Upper lobe of left lung (tissue), 6 donors: ENCODE measurements at regions not wholly inside any gene's neighbourhood (a gene's known extent, or its start where the extent isn't known, plus 50 kb on each side); places are given as distances from the start of the nearest gene placed in this dataset.

ENCODE experiments used
- ATAC-seq, 2 donors: fragments of 200-7000 bp; cut with Tn5 transposase; one replicate each; pipeline ENCODE4 v1.9.1; 2022; ENCODE audit warnings: mild to moderate bottlenecking in 2 of 2, moderate library complexity in 2 of 2; ENCODE audit not compliant: low FRiP score in 2 of 2
- DNase-seq, 2 donors: peaks; one replicate each; pipeline ENCODE4 v3.0.0-alpha.2; 2019 to 2020
- H3K27ac ChIP-seq, 4 donors: fragments of 200-600 bp; sonication (generic); one replicate each; pipeline ENCODE4 v1.5.1; 2016 to 2019
- H3K27me3 ChIP-seq, 4 donors: fragments of 200-600 bp; sonication (generic); one replicate each; pipeline ENCODE4 v1.5.1; 2017 to 2019
- H3K36me3 ChIP-seq, 4 donors: fragments of 200-600 bp; sonication (generic); one replicate each; pipeline ENCODE4 v1.5.1; 2016 to 2019
- H3K4me1 ChIP-seq, 4 donors: fragments of 200-600 bp; sonication (generic); one replicate each; pipeline ENCODE4 v1.5.1; 2018 to 2019
- H3K4me3 ChIP-seq, 4 donors: fragments of 200-600 bp; sonication (generic); one replicate each; pipeline ENCODE4 v1.5.1; 2017 to 2019; ENCODE audit warnings: mild to moderate bottlenecking in 2 of 4, moderate library complexity in 1 of 4
- H3K9me3 ChIP-seq, 4 donors: fragments of 200-600 bp; sonication (generic); one replicate each; pipeline ENCODE4 v1.5.1; 2018 to 2019
- EP300 ChIP-seq, 4 donors: sonication (generic); formaldehyde crosslinking; IDR thresholded peaks; one replicate each; pipeline ENCODE4 v1.5.1; 2017; ENCODE audit warnings: antibody characterized with exemption in 4 of 4, control low read depth in 2 of 4
- POLR2A ChIP-seq, 4 donors: fragments of 450-650 bp; IDR thresholded peaks; one replicate each; pipeline ENCODE4 v1.5.1; 2016 to 2017; ENCODE audit warnings: antibody characterized with exemption in 4 of 4, mild to moderate bottlenecking in 2 of 4
- POLR2AphosphoS5 ChIP-seq, 2 donors: sonication (generic); formaldehyde crosslinking; IDR thresholded peaks; one replicate each; pipeline ENCODE4 v1.5.1; 2017; ENCODE audit warnings: antibody characterized with exemption in 2 of 2
- WGBS, 2 donors: methylation state at CpG; one replicate each; pipeline ENCODE4 v1.1.5; 2017 to 2018; 5-methylcytosine and 5-hydroxymethylcytosine counted together
- TF ChIP-seq, protein P1 (sequence below), 6 experiments: fragments of 450-650 bp in 4 of 6; fragments of 200-600 bp in 2 of 6; sonication (generic) in 2 of 6; IDR thresholded peaks; one replicate each; pipeline ENCODE4 v1.5.1; 2016 to 2019; ENCODE audit warnings: antibody characterized with exemption in 6 of 6
- donor health status: DM: no; HTN: no; CAD: no; lungs with moderate emphysema.
- donor health status: DM: no; HTN: yes; CAD: no; lungs with severe emphysema.

DNA sequence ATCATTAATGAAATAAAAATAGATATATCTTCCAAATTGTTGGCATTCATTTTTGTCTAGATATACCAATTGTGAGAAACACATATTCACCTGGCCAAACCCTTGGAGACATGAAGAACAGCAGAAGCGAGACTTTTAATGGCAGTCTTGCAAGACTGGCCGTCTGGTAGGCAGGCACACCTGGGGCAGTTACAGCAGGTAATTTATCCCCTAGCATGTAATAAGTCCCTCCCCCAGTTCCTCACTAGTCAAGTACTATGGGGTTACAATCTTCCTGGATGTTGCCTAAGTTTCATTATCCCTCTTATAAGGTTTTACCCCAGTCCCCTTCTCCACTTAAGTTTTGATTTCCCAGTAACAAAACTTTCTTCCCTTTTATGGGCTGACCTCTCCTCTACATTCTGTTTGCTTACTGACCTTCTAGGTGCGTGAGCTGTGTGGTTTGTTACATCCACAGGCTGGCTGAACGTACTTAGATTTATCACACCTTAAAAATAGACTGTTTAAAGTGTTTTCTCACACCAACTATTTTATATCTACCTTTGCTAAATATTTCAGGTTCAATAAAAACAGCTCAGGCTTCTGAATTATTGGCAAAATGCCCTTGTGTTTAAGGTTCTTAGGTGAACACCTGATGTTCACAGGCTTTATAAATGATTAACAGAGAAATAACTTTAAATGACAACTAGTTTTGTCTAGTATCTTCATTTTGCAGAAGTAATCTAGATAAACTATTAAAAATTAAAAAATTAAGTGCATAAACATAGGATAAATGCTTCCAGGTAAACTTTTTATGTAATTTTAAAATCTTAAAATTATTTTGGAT is 365.0 kb upstream of the TFPI start:
- no peaks in the 10 kb centered on the region for H3K9me3 ChIP-seq
- H3K36me3 ChIP-seq = no peaks in the 10 kb centered on the region
- no peaks in the 10 kb centered on the region for H3K27me3 ChIP-seq
- TF ChIP-seq EP300 (IDR thresholded peaks at IDR 0.05) (no peak), POLR2AphosphoS5 (IDR thresholded peaks at IDR 0.05) (no peak), POLR2A (IDR thresholded peaks at IDR 0.05) (no peak)
- TF ChIP-seq, protein P1, sequence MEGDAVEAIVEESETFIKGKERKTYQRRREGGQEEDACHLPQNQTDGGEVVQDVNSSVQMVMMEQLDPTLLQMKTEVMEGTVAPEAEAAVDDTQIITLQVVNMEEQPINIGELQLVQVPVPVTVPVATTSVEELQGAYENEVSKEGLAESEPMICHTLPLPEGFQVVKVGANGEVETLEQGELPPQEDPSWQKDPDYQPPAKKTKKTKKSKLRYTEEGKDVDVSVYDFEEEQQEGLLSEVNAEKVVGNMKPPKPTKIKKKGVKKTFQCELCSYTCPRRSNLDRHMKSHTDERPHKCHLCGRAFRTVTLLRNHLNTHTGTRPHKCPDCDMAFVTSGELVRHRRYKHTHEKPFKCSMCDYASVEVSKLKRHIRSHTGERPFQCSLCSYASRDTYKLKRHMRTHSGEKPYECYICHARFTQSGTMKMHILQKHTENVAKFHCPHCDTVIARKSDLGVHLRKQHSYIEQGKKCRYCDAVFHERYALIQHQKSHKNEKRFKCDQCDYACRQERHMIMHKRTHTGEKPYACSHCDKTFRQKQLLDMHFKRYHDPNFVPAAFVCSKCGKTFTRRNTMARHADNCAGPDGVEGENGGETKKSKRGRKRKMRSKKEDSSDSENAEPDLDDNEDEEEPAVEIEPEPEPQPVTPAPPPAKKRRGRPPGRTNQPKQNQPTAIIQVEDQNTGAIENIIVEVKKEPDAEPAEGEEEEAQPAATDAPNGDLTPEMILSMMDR (IDR thresholded peaks at IDR 0.05) = no peak
- no peak overlapping the region for H3K27ac ChIP-seq
- no peak overlapping the region for H3K4me3 ChIP-seq
- DNase-seq (no peak), ATAC-seq (no peak)
- 76 to 80% methylated on average over 4 of the region's 4 CpGs for WGBS, 2 donors
- no peaks in the 10 kb centered on the region for H3K4me1 ChIP-seq

DNA sequence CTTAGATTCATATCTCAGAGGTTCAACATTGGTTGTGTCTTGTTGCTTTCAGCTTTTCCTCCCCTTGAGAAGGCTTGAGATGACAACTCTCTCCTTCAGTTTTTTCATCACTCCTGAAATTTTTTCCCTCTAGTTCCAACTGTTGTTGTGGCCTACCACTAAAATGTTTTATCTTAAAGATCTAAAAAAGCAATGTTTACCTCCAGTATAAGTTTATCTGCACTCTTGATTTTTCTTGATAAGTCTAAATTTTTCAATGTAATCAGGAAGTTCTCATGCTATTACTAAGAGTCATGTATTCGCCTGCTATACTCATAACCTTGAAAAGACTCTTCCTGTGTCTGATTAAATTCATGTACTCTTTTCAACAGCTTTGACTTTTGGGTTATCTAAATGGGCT is 366.3 kb upstream of the TFPI start:
- no peaks in the 10 kb centered on the region for H3K27me3 ChIP-seq
- H3K4me3 ChIP-seq = no peak overlapping the region
- ATAC-seq = no peak
- TF ChIP-seq, protein P1 (IDR thresholded peaks at IDR 0.05) = no peak
- TF ChIP-seq POLR2A (IDR thresholded peaks at IDR 0.05) = no peak
- TF ChIP-seq POLR2AphosphoS5 (IDR thresholded peaks at IDR 0.05) = no peak
- no peak for TF ChIP-seq EP300 (IDR thresholded peaks at IDR 0.05)
- H3K36me3 ChIP-seq = no peaks in the 10 kb centered on the region
- no peaks in the 10 kb centered on the region for H3K4me1 ChIP-seq
- no peak for DNase-seq
- WGBS, 2 donors = 44 to 46% methylated on average over 1 of the region's 1 CpG
- H3K27ac ChIP-seq = no peak overlapping the region
- H3K9me3 ChIP-seq = no peaks in the 10 kb centered on the region

DNA sequence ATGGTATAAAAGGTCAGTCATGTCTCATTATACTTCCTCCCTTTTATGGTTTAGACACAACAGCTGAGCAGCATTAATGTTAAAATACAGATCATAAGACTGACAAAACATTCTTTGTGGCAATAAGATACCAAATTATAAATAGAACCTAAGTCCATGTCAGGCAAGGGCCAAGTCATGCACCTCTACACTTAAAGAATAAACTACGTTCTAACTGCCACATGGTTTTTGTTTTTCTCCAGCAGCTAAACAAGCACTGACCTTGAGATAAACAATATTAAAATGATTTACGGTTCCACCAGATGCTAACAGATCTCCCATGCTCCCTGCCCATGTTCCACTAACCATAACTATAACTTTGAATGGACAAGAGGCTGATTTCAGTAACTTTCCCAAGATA is 368.6 kb upstream of the TFPI start:
- Histone ChIP-seq H3K9me3 (no peaks in the 10 kb centered on the region), H3K27me3 (no peaks in the 10 kb centered on the region), H3K27ac (no peak overlapping the region), H3K4me3 (no peak overlapping the region), H3K36me3 (no peaks in the 10 kb centered on the region), H3K4me1 (no peaks in the 10 kb centered on the region)
- WGBS, 2 donors = 64% methylated on average over 2 of the region's 2 CpGs
- TF ChIP-seq POLR2A (IDR thresholded peaks at IDR 0.05) (no peak), POLR2AphosphoS5 (IDR thresholded peaks at IDR 0.05) (no peak), EP300 (IDR thresholded peaks at IDR 0.05) (no peak)
- TF ChIP-seq, protein P1 (IDR thresholded peaks at IDR 0.05) = no peak
- ATAC-seq (no peak), DNase-seq (no peak)

DNA sequence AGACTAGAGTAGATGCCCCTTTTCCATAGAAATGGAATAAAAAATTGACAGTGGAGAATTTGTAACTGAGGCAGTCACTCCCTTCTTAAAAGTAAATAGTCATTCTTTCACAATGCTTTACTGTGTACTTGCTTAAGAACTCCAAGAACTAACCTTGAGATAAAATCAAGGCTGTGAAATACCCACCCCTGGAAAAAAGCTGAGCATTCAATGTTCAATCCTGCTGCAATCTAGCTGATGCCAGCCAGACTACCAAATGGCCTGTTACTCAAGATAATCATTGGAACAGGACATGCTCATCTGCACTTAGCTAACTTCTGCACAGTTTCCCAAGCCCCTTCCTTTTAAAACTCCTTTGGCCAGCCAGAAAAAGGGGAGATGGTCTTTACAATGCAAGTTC is 367.4 kb upstream of the GULP1 start:
- no peaks in the 10 kb centered on the region for H3K36me3 ChIP-seq
- H3K4me1 ChIP-seq = no peaks in the 10 kb centered on the region
- DNase-seq = no peak
- no peaks in the 10 kb centered on the region for H3K27me3 ChIP-seq
- TF ChIP-seq POLR2A (IDR thresholded peaks at IDR 0.05) = no peak
- TF ChIP-seq, protein P1 (IDR thresholded peaks at IDR 0.05) = no peak
- no peak for TF ChIP-seq EP300 (IDR thresholded peaks at IDR 0.05)
- no peak for TF ChIP-seq POLR2AphosphoS5 (IDR thresholded peaks at IDR 0.05)
- H3K27ac ChIP-seq = no peak overlapping the region
- no peaks in the 10 kb centered on the region for H3K9me3 ChIP-seq
- ATAC-seq = no peak
- H3K4me3 ChIP-seq = no peak overlapping the region

DNA sequence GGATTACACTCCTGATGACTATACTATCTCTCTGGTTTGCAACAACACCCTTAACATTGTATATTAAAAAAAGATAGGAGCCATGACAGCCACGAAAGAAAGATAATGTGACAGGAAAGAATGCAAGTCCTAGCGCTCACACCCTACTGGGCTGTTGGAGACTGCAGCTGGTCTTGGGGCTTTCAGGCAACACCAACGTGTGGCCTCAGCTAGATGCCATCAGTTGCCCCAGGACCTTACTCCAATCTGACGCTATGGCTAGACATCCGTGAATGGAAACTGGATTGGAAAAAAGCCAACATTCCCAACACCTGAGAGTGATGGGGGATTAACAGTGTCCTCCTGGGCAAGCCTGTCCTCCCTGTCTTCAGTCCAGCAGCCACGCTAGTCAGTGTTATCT is 357.4 kb upstream of the GULP1 start:
- DNase-seq = no peak
- Histone ChIP-seq H3K27me3 (no peaks in the 10 kb centered on the region), H3K9me3 (no peaks in the 10 kb centered on the region), H3K4me3 (no peak overlapping the region), H3K27ac (no peak overlapping the region), H3K4me1 (no peaks in the 10 kb centered on the region), H3K36me3 (no peaks in the 10 kb centered on the region)
- no peak for ATAC-seq
- TF ChIP-seq, protein P1 (IDR thresholded peaks at IDR 0.05) = no peak
- no peak for TF ChIP-seq POLR2A (IDR thresholded peaks at IDR 0.05)
- no peak for TF ChIP-seq EP300 (IDR thresholded peaks at IDR 0.05)
- no peak for TF ChIP-seq POLR2AphosphoS5 (IDR thresholded peaks at IDR 0.05)
- WGBS, 2 donors = 70 to 80% methylated on average over 6 of the region's 6 CpGs
